ENCODE measurements at regions not wholly inside any gene's neighbourhood (a gene's known extent, or its start where the extent isn't known, plus 50 kb on each side); places are given as distances from the start of the nearest gene placed in this dataset.
"Not testable (repeated sequence)": the region's sequence is repeated elsewhere in the genome, so short reads cannot be mapped to it uniquely, and the experiment has no call there.

- TF ChIP-seq CTCF (IDR thresholded peaks at IDR 0.05) = no peak
- DNase-seq (ENCODE audit: low spot score) (no peak), ATAC-seq (ENCODE audit: low FRiP score) (no peak)
These were observed 336.8 kb downstream of the RFPL4B start for GRCh38 chr6:112683926-112684325.

- DNase-seq (ENCODE audit: low spot score); ATAC-seq (ENCODE audit: low FRiP score): not testable (repeated sequence)
These were observed 338.5 kb downstream of the RFPL4B start for GRCh38 chr6:112685521-112686220.

- ATAC-seq (ENCODE audit: low FRiP score); DNase-seq (ENCODE audit: low spot score): not testable (repeated sequence)
These were observed 341.5 kb downstream of the RFPL4B start for GRCh38 chr6:112688487-112689165.

- ATAC-seq (ENCODE audit: low FRiP score); DNase-seq (ENCODE audit: low spot score): not testable (repeated sequence)
These were observed 342.2 kb downstream of the RFPL4B start for GRCh38 chr6:112689183-112689858.

- ATAC-seq (ENCODE audit: low FRiP score) (no peak), DNase-seq (ENCODE audit: low spot score) (no peak)
- TF ChIP-seq CTCF (IDR thresholded peaks at IDR 0.05) = no peak
These were observed 343.5 kb downstream of the RFPL4B start for GRCh38 chr6:112690497-112691202.

GRCh38 chr6:112691289-112691688 is 344.2 kb downstream of the RFPL4B start:
- ATAC-seq (ENCODE audit: low FRiP score) (peak; percentile 80), DNase-seq (ENCODE audit: low spot score) (no peak)
- TF ChIP-seq CTCF (IDR thresholded peaks at IDR 0.05) = no peak

GRCh38 chr6:112695001-112695400 is 347.9 kb downstream of the RFPL4B start:
- ATAC-seq (ENCODE audit: low FRiP score) (no peak), DNase-seq (ENCODE audit: low spot score) (no peak)
- TF ChIP-seq CTCF (IDR thresholded peaks at IDR 0.05) = no peak

- no peak for DNase-seq (ENCODE audit: low spot score)
- no peak for TF ChIP-seq CTCF (IDR thresholded peaks at IDR 0.05)
- no peak for ATAC-seq (ENCODE audit: low FRiP score)
These were observed 350.1 kb downstream of the RFPL4B start for GRCh38 chr6:112697265-112697664.
